GM21515 (cell line): ENCODE measurements at regions not wholly inside any gene's neighbourhood (a gene's known extent, or its start where the extent isn't known, plus 50 kb on each side); places are given as distances from the start of the nearest gene placed in this dataset.

ENCODE experiments used
- ATAC-seq: cut with Tn5 transposase; IDR thresholded peaks from one replicate; pipeline ENCODE4 v1.9.1; 2021; ENCODE audit not compliant: unreplicated experiment

GRCh38 chr14:51395361-51395849, 155.4 kb downstream of the TMX1 start:
- ATAC-seq, result no peak

- ATAC-seq, result no peak
Measured at GRCh38 chr14:51396222-51396815, 156.3 kb downstream of the TMX1 start.

GRCh38 chr14:51398898-51399297, 158.9 kb downstream of the TMX1 start:
- no peak for ATAC-seq

GRCh38 chr14:51400139-51400538, 160.1 kb downstream of the TMX1 start:
- ATAC-seq, result no peak

- ATAC-seq, result no peak
Measured at GRCh38 chr14:51401272-51401671, 161.2 kb downstream of the TMX1 start.

GRCh38 chr14:51401756-51402155, 161.7 kb downstream of the TMX1 start:
- ATAC-seq, result no peak

GRCh38 chr14:51410897-51411296, 170.8 kb downstream of the TMX1 start:
- ATAC-seq, result no peak

GRCh38 chr14:51419685-51420084, 179.6 kb downstream of the TMX1 start:
- no peak for ATAC-seq

- ATAC-seq, result no peak
Measured at GRCh38 chr14:51422704-51423103, 182.7 kb downstream of the TMX1 start.

- ATAC-seq, result no peak
Measured at GRCh38 chr14:51424041-51424440, 184.0 kb downstream of the TMX1 start.

- no peak for ATAC-seq
Measured at GRCh38 chr14:51424561-51425251, 184.7 kb downstream of the TMX1 start.

- no peak for ATAC-seq
Measured at GRCh38 chr14:51428981-51429380, 188.9 kb downstream of the TMX1 start.

GRCh38 chr14:51430079-51430478, 190.0 kb downstream of the TMX1 start:
- ATAC-seq, result no peak

GRCh38 chr14:51430633-51431032, 190.6 kb downstream of the TMX1 start:
- ATAC-seq, result no peak

- peak; percentile 50 for ATAC-seq
Measured at GRCh38 chr14:51431033-51431709, 191.1 kb downstream of the TMX1 start.

- no peak for ATAC-seq
Measured at GRCh38 chr14:51431741-51432140, 191.7 kb downstream of the TMX1 start.

GRCh38 chr14:51432302-51432948, 192.4 kb downstream of the TMX1 start:
- ATAC-seq, result no peak

GRCh38 chr14:51436630-51437029, 196.6 kb downstream of the TMX1 start:
- ATAC-seq, result no peak

GRCh38 chr14:51439896-51440295, 199.8 kb downstream of the TMX1 start:
- no peak for ATAC-seq

- ATAC-seq, result no peak
Measured at GRCh38 chr14:51441001-51441400, 201.0 kb downstream of the TMX1 start.

GRCh38 chr14:51442513-51443175, 202.6 kb downstream of the TMX1 start:
- no peak for ATAC-seq
